ENCODE measurements at regions not wholly inside any gene's neighbourhood (a gene's known extent, or its start where the extent isn't known, plus 50 kb on each side); places are given as distances from the start of the nearest gene placed in this dataset.

DNA sequence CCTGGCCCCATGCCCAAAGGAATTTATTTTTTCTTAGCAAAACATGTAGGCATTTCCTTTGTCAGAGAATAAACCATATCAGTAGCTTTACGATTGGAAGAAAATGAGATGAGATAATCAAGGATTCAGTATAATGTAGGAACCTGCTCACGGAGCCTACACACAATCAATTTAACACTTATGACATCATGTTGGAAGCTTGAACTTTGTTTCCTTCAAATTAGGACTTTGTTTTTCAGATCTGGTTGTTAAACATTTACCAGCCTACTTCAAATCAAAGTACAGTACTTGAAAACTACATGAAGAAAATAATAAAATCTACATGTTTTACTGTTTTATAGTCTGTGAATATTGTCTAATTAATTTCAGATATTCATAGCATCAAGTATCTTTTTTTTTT, 639.0 kb upstream of the ATXN8OS start:
- no peak overlapping the region for H2BK12ac ChIP-seq (ENCODE audit: low read depth, low read length)
- no peak overlapping the region for H3K18ac ChIP-seq (ENCODE audit: extremely low read depth, low read length)
- H4K91ac ChIP-seq (replicated peaks; ENCODE audit: insufficient read length, low read length) = no peak overlapping the region
- no peak overlapping the region for H2BK20ac ChIP-seq (ENCODE audit: low read length)
- H3K4me1 ChIP-seq (replicated peaks in 1 of 4; ENCODE audit: control insufficient read depth in 3 of 4, insufficient read depth in 4 of 4, low read length in 3 of 4) = no peaks in the 10 kb centered on the region
- H2AFZ ChIP-seq (ENCODE audit: low read length) = no peak overlapping the region
- no peak overlapping the region for H3K4me2 ChIP-seq (ENCODE audit: insufficient read depth in 1 of 2, low read depth in 2 of 2, low read length in 2 of 2)
- ChIA-PET CTCF (ENCODE audit: partially characterized antibody) (no interaction called here), POLR2A (ENCODE audit: partially characterized antibody) (no interaction called here)
- H2BK5ac ChIP-seq (ENCODE audit: low read depth, low read length) = no peak overlapping the region
- H4K5ac ChIP-seq (ENCODE audit: insufficient read length, low read depth, low read length) = no peak overlapping the region
- no peaks in the 10 kb centered on the region for H3K36me3 ChIP-seq (ENCODE audit: control insufficient read depth in 2 of 4, insufficient read depth in 4 of 4, low read length in 3 of 4)
- H3K23ac ChIP-seq (ENCODE audit: insufficient read length) = no peak overlapping the region
- H3K4me3 ChIP-seq (ENCODE audit: extremely low read depth in 1 of 4, insufficient read depth in 2 of 4, low read depth in 3 of 4, low read length in 4 of 4) = no peak overlapping the region
- no peak overlapping the region for H3K14ac ChIP-seq (ENCODE audit: insufficient read length)
- no peak overlapping the region for H3K4ac ChIP-seq (replicated peaks; ENCODE audit: insufficient read length, low read depth, low read length)
- no peak for FAIRE-seq
- 93% methylated on average over 2 of the region's 2 CpGs; no CpG with 5 or more reads in 1 of the 2 experiments for WGBS, 2 experiments (ENCODE audit: extremely low coverage in 1 of 2, insufficient coverage in 1 of 2, insufficient read length in 1 of 2, insufficient replicate concordance in 2 of 2, low coverage in 1 of 2, low lambda C conversion rate in 2 of 2, missing lambda C conversion rate in 1 of 2)
- H3K79me1 ChIP-seq (ENCODE audit: low read depth, low read length) = no peaks in the 10 kb centered on the region
- no peaks in the 10 kb centered on the region for H3K23me2 ChIP-seq (ENCODE audit: low read depth, low read length)
- no peak overlapping the region for H3K9ac ChIP-seq (replicated peaks in 1 of 4; ENCODE audit: extremely low read depth in 1 of 4, low read depth in 3 of 4, low read length in 3 of 4)
- H4K20me1 ChIP-seq (replicated peaks in 1 of 2; ENCODE audit: control insufficient read depth in 1 of 2, insufficient read depth in 2 of 2, low read length in 2 of 2) = no peaks in the 10 kb centered on the region
- DNase-seq (ENCODE audit: low read depth in 1 of 2, low spot score in 2 of 2) = no peak
- H2AK5ac ChIP-seq (ENCODE audit: low read depth, low read length) = no peak overlapping the region
- no peaks in the 10 kb centered on the region for H3K79me2 ChIP-seq (ENCODE audit: control insufficient read depth in 1 of 2, insufficient read depth in 2 of 2, low read length in 2 of 2)
- no peak overlapping the region for H3K27ac ChIP-seq (ENCODE audit: low read depth, low read length)
- no peak overlapping the region for H2BK15ac ChIP-seq (ENCODE audit: low read length)
- no peaks in the 10 kb centered on the region for H3K27me3 ChIP-seq (replicated peaks in 1 of 4; ENCODE audit: control insufficient read depth in 3 of 4, extremely low read depth in 1 of 4, insufficient read depth in 3 of 4, low read length in 3 of 4)
- no peak overlapping the region for H2BK120ac ChIP-seq (replicated peaks; ENCODE audit: low read depth, low read length)
- no peak overlapping the region for H3K56ac ChIP-seq (replicated peaks; ENCODE audit: insufficient read length, low read depth, low read length)
- no peak overlapping the region for H4K8ac ChIP-seq (ENCODE audit: extremely low read depth, insufficient read depth, low read length)
- no peaks in the 10 kb centered on the region for H3K9me3 ChIP-seq (ENCODE audit: insufficient read depth in 2 of 2, low read depth in 1 of 2, low read length in 1 of 2)
- TF ChIP-seq CEBPB (IDR thresholded peaks at IDR 0.05; ENCODE audit: low read depth, low read length) = no peak
- TF ChIP-seq SUZ12 (IDR thresholded peaks at IDR 0.05; ENCODE audit: low read length) = no peak
- no peak for TF ChIP-seq CBX8 (IDR thresholded peaks at IDR 0.05; ENCODE audit: borderline replicate concordance, low read depth, low read length)
- no peak for TF ChIP-seq CHD2 (IDR thresholded peaks at IDR 0.05; ENCODE audit: low read length)
- no peak for TF ChIP-seq SIRT6 (IDR thresholded peaks at IDR 0.05; ENCODE audit: low read length)

Data from H1 (cell line).